SK-N-SH (cell line): ENCODE measurements at regions not wholly inside any gene's neighbourhood (a gene's known extent, or its start where the extent isn't known, plus 50 kb on each side); places are given as distances from the start of the nearest gene placed in this dataset.
"Not testable (repeated sequence)": the region's sequence is repeated elsewhere in the genome, so short reads cannot be mapped to it uniquely, and the experiment has no call there.

ENCODE experiments used
- CTCF ChIA-PET: fragments of 300-600, 350-600 bp; formaldehyde crosslinking; extraction: SDS; loops from one replicate; lab custom pipeline; 2021; lab: Yijun Ruan, JAX
- POLR2A ChIA-PET: fragments of 350-600 bp; sonication (Branson Sonifier 250); formaldehyde crosslinking; extraction: SDS; loops from one replicate; lab custom pipeline; 2020; ENCODE audit warnings: antibody characterized with exemption, inconsistent platforms; lab: Yijun Ruan, JAX
- DNase-seq: peaks from one replicate; pipeline ENCODE4 v3.0.0; 2012
- H2AFZ ChIP-seq: fragments of 200-600 bp; sonication (generic); 2 replicates; pipeline ENCODE4 v1.8.1; 2016; ENCODE audit warnings: antibody characterized with exemption, mild to moderate bottlenecking, low read depth
- H3F3A ChIP-seq: fragments of 200-600 bp; sonication (generic); replicated peaks from 2 replicates; pipeline ENCODE3; 2016; ENCODE audit warnings: antibody characterized with exemption, mild to moderate bottlenecking; ENCODE audit not compliant: insufficient read depth
- H3K27ac ChIP-seq, 2 experiments: fragments of 200-500 bp in 1 of 2; fragments of 200-600 bp in 1 of 2; sonication (Bioruptor generic) in 1 of 2; sonication (generic), shearing (Covaris generic) in 1 of 2; 2 replicates each; pipeline versions ENCODE4 v1.5.1 to v1.6.1; 2014 to 2016; ENCODE audit warnings: low read depth in 2 of 2, inconsistent platforms in 1 of 2, low read length in 1 of 2, mild to moderate bottlenecking in 1 of 2, mixed read lengths in 1 of 2
- H3K27me3 ChIP-seq: fragments of 200-600 bp; sonication (generic), shearing (Covaris generic); 2 replicates; pipeline ENCODE4 v1.6.1; 2016; ENCODE audit warnings: mixed run types; ENCODE audit not compliant: insufficient read depth
- H3K36me3 ChIP-seq, 2 experiments: fragments of 200-500 bp in 1 of 2; fragments of 200-600 bp in 1 of 2; sonication (Bioruptor generic) in 1 of 2; sonication (generic) in 1 of 2; replicated peaks in 1 of 2; 2 replicates each; pipeline versions ENCODE3 to v1.5.1; 2014 to 2016; ENCODE audit warnings: low read length in 1 of 2, mild to moderate bottlenecking in 1 of 2; ENCODE audit not compliant: insufficient read depth in 2 of 2, control insufficient read depth in 1 of 2
- H3K4me1 ChIP-seq, 2 experiments: fragments of 200-500 bp in 1 of 2; fragments of 200-600 bp in 1 of 2; sonication (Bioruptor generic) in 1 of 2; sonication (generic), shearing (Covaris generic) in 1 of 2; 2 replicates each; pipeline versions ENCODE4 v1.5.1 to v1.6.1; 2014 to 2016; ENCODE audit warnings: low read depth in 1 of 2, low read length in 1 of 2, mixed run types in 1 of 2; ENCODE audit not compliant: insufficient read depth in 2 of 2, control insufficient read depth in 1 of 2
- H3K4me2 ChIP-seq: fragments of 200-600 bp; sonication (generic), shearing (Covaris generic); 2 replicates; pipeline ENCODE4 v1.6.1; 2017; ENCODE audit warnings: mixed run types
- H3K4me3 ChIP-seq, 2 experiments: fragments of 200-500 bp in 1 of 2; fragments of 200-600 bp in 1 of 2; sonication (Bioruptor generic) in 1 of 2; sonication (generic), shearing (Covaris generic) in 1 of 2; 2 replicates each; pipeline versions ENCODE4 v1.5.1 to v1.8.1; 2014 to 2016; ENCODE audit warnings: low read depth in 2 of 2, inconsistent platforms in 1 of 2, low read length in 1 of 2, mild to moderate bottlenecking in 1 of 2, mixed read lengths in 1 of 2, moderate library complexity in 1 of 2
- H3K79me2 ChIP-seq: fragments of 200-600 bp; sonication (generic); 2 replicates; pipeline ENCODE4 v1.8.1; 2017; ENCODE audit warnings: mild to moderate bottlenecking; ENCODE audit not compliant: insufficient read depth
- H3K9ac ChIP-seq: fragments of 200-600 bp; sonication (generic); 2 replicates; pipeline ENCODE4 v1.6.1; 2017; ENCODE audit warnings: mixed run types
- H3K9me2 ChIP-seq: fragments of 200-600 bp; sonication (generic); 2 replicates; pipeline ENCODE4 v1.6.1; 2017; ENCODE audit warnings: mixed run types
- H3K9me3 ChIP-seq: fragments of 200-600 bp; sonication (generic); 2 replicates; pipeline ENCODE4 v1.6.1; 2017; ENCODE audit warnings: mixed run types, mild to moderate bottlenecking, moderate library complexity
- H4K20me1 ChIP-seq: fragments of 200-600 bp; sonication (generic); 2 replicates; pipeline ENCODE4 v1.6.1; 2017; ENCODE audit warnings: mild to moderate bottlenecking, mixed run types; ENCODE audit not compliant: insufficient read depth
- ELF1 ChIP-seq: IDR thresholded peaks from 2 replicates; pipeline ENCODE4 v1.4.0; 2012
- FOXJ3 ChIP-seq: sonication (generic); formaldehyde crosslinking; IDR thresholded peaks from 2 replicates; pipeline ENCODE4 v1.5.1; 2020; ENCODE audit warnings: mild to moderate bottlenecking, missing genetic modification reagents
- GABPA ChIP-seq: IDR thresholded peaks from 2 replicates; pipeline ENCODE4 v1.4.0; 2012; ENCODE audit warnings: low read depth, mild to moderate bottlenecking
- MXI1 ChIP-seq: IDR thresholded peaks from 2 replicates; pipeline ENCODE4 v1.6.1; 2012; ENCODE audit warnings: mild to moderate bottlenecking, low read depth, low read length, improper control_type of control experiment
- PBX3 ChIP-seq: IDR thresholded peaks from 2 replicates; pipeline ENCODE4; 2012
- REST ChIP-seq: IDR thresholded peaks from 2 replicates; pipeline ENCODE4 v1.6.1; 2012; ENCODE audit warnings: mild to moderate bottlenecking, low read depth, low read length, moderate library complexity
- RFX5 ChIP-seq: IDR thresholded peaks from 2 replicates; pipeline ENCODE4 v1.6.1; 2012; ENCODE audit warnings: mild to moderate bottlenecking, improper control_type of control experiment, low read length
- RXRA ChIP-seq: IDR thresholded peaks from 2 replicates; pipeline ENCODE4 v1.4.0; 2012; ENCODE audit warnings: low read depth, mild to moderate bottlenecking, borderline replicate concordance
- TAF1 ChIP-seq: IDR thresholded peaks from 2 replicates; pipeline ENCODE4 v1.6.1; 2012; ENCODE audit warnings: low read depth, mild to moderate bottlenecking, low read length, moderate library complexity, borderline replicate concordance
- TEAD4 ChIP-seq: IDR thresholded peaks from 2 replicates; pipeline ENCODE4 v1.4.0; 2012; ENCODE audit warnings: mild to moderate bottlenecking, borderline replicate concordance; ENCODE audit not compliant: insufficient read depth
- WGBS: methylation state at CpG from one replicate; pipeline ENCODE4 v1.1.6; 2017; ENCODE audit warnings: low lambda C conversion rate; 5-methylcytosine and 5-hydroxymethylcytosine counted together
- TF ChIP-seq, protein P1 (sequence below): IDR thresholded peaks from 2 replicates; pipeline ENCODE4 v1.4.0; 2012; ENCODE audit warnings: low read depth, borderline replicate concordance

DNA sequence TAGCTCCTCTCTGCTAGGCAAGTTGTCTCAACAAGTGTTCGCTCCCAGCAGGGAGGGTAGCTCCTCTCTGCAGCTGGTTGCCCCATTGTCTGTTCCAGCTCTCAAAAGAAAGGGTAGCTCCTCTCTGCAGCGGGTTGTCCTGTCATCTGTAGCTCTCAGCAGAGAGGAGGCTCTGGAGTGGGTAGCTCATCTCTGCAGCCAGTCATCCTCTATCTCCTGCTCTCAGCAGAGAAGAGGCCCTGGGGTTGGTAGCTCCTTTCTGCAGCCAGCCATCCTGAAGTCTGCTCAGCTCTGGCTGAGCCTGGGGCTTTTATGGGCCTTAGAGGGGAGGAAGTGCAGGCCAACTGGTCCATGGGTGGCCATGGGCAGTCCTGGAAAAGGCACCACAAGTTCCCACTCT is 342.7 kb downstream of the PTTG2 start:
- CTCF ChIA-PET, result interaction anchor here (0.8 to 1.4 kb wide), 2 partner anchors 12 to 429 kb away, joined by 3 read pairs; no protein-coding TSS in a partner anchor
- WGBS, result 12% methylated on average over 2 of the region's 2 CpGs

GRCh38 chr4:38304460-38304859 is 344.3 kb downstream of the PTTG2 start:
- POLR2A ChIA-PET, result not testable (repeated sequence)

More for the DNA sequence above, 342.7 kb downstream of the PTTG2 start:
- Histone ChIP-seq H4K20me1 (no peaks in the 10 kb centered on the region), H3K9ac (no peak overlapping the region), H3K79me2 (no peaks in the 10 kb centered on the region), H2AFZ (no peak overlapping the region), H3K27me3 (no peaks in the 10 kb centered on the region), H3K4me1 (no peaks in the 10 kb centered on the region), H3K27ac (no peak overlapping the region), H3K9me3 (peaks cover 12% of the 10 kb centered on the region), H3F3A (no peaks in the 10 kb centered on the region), H3K4me2 (no peak overlapping the region), H3K36me3 (no peaks in the 10 kb centered on the region), H3K9me2 (no peaks in the 10 kb centered on the region; the same call in 1 of the 2 replicates), H3K4me3 (no peak overlapping the region)
- no peak for TF ChIP-seq RXRA
- TF ChIP-seq TEAD4, result no peak
- no peak for TF ChIP-seq ELF1
- POLR2A ChIA-PET, result no interaction called here
- no peak for DNase-seq

GRCh38 chr4:38306482-38307071 is 346.4 kb downstream of the PTTG2 start:
- no peaks in the 10 kb centered on the region for H3F3A ChIP-seq
- no peaks in the 10 kb centered on the region for H3K9me3 ChIP-seq
- H3K27me3 ChIP-seq, result no peaks in the 10 kb centered on the region
- H3K36me3 ChIP-seq, result no peaks in the 10 kb centered on the region
- no peaks in the 10 kb centered on the region for H3K4me1 ChIP-seq
- no peak overlapping the region for H3K4me3 ChIP-seq
- TF ChIP-seq PBX3 (no peak), MXI1 (no peak), FOXJ3 (CRISPR knock-in tag) (no peak), REST (no peak), RFX5 (no peak), GABPA (no peak), TAF1 (no peak)
- TF ChIP-seq, protein P1, sequence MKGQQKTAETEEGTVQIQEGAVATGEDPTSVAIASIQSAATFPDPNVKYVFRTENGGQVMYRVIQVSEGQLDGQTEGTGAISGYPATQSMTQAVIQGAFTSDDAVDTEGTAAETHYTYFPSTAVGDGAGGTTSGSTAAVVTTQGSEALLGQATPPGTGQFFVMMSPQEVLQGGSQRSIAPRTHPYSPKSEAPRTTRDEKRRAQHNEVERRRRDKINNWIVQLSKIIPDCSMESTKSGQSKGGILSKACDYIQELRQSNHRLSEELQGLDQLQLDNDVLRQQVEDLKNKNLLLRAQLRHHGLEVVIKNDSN, result no peak
- TF ChIP-seq, all 33 proteins: peak for 0
- no peak overlapping the region for H3K27ac ChIP-seq
- no peak overlapping the region for H2AFZ ChIP-seq
- H3K9me2 ChIP-seq, result no peaks in the 10 kb centered on the region
- ChIA-PET POLR2A (no interaction called here), CTCF (interaction anchor here (1.0 to 1.6 kb wide), 3 partner anchors 14 to 368 kb away, joined by 3 to 5 read pairs (median 3); no protein-coding TSS in a partner anchor)
- no peaks in the 10 kb centered on the region for H3K79me2 ChIP-seq
- 22% methylated on average over 3 of the region's 3 CpGs for WGBS
- no peak for DNase-seq
- H4K20me1 ChIP-seq, result no peaks in the 10 kb centered on the region
- H3K9ac ChIP-seq, result no peak overlapping the region
- H3K4me2 ChIP-seq, result no peak overlapping the region

More at GRCh38 chr4:38304460-38304859, 344.3 kb downstream of the PTTG2 start:
- CTCF ChIA-PET, result interaction anchor here (1.8 kb wide), 1 partner anchor 15 kb away, joined by 6 read pairs; no protein-coding TSS in a partner anchor
- H3K4me2 ChIP-seq, H3K4me1 ChIP-seq, H3K27me3 ChIP-seq, H3K9me3 ChIP-seq, H3F3A ChIP-seq, H2AFZ ChIP-seq, H3K79me2 ChIP-seq, H3K36me3 ChIP-seq, H3K27ac ChIP-seq, H3K4me3 ChIP-seq, H3K9ac ChIP-seq, DNase-seq, H3K9me2 ChIP-seq, H4K20me1 ChIP-seq: not testable (repeated sequence)
- 98% methylated on average over 5 of the region's 5 CpGs for WGBS
